Left colon (tissue), 2 donors: ENCODE measurements at regions not wholly inside any gene's neighbourhood (a gene's known extent, or its start where the extent isn't known, plus 50 kb on each side); places are given as distances from the start of the nearest gene placed in this dataset.
"Not testable (repeated sequence)": the region's sequence is repeated elsewhere in the genome, so short reads cannot be mapped to it uniquely, and the experiment has no call there.

Experiments used
- ATAC-seq: fragments of 200-7000 bp; cut with Tn5 transposase; one replicate; pipeline ENCODE4 v1.9.1; 2020; ENCODE audit warnings: mild to moderate bottlenecking, moderate library complexity
- DNase-seq, 2 donors: peaks; one replicate each; pipeline ENCODE4 v3.0.0-alpha.2; 2020
- intact Hi-C, 2 donors: fragments of 100-400 bp; cut with DNase I in 1 of 2; cut with micrococcal nuclease in 1 of 2; formaldehyde crosslinking; loops; one replicate each; pipeline versions ENCODE4 v1.11.2 to v1.14.0; 2022; cut with DNase I, micrococcal nuclease
- donor health status: DM: no; HTN: no; CAD: no.
- donor health status: DM: yes; HTN: yes; CAD: no.

- intact Hi-C loops, result no loop called here
- DNase-seq, result no peak
- no peak for ATAC-seq
Observed at GRCh38 chr5:29261213-29261612, 1932.3 kb upstream of the CDH6 start.

GRCh38 chr5:29252390-29252789, 1941.1 kb upstream of the CDH6 start:
- no peak for DNase-seq
- ATAC-seq, result no peak
- intact Hi-C loops, result no loop called here

GRCh38 chr5:29247346-29248028, 1946.0 kb upstream of the CDH6 start:
- ATAC-seq (no peak), DNase-seq (no peak)
- intact Hi-C loops, result no loop called here

DNA sequence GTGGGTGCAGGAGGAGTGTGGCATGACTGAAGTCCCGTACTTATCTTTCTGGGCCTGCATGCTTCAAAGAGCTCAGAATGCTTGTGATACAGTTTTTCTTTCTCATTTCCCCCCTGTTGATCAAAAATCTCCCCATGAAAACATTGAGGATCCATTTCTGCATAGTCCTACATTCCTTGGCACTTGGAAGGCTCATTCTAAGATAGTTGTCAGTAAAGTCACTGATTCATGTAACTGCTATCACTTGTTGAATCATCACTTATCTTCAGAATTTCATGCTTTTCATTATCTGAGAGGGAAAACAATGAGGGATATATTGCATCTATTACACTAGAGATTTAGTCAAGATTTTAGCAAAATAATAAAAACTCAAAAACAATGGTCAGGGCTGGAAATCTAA, 1953.1 kb upstream of the CDH6 start:
- DNase-seq (no peak), ATAC-seq (no peak)
- intact Hi-C loops, result no loop called here

DNA sequence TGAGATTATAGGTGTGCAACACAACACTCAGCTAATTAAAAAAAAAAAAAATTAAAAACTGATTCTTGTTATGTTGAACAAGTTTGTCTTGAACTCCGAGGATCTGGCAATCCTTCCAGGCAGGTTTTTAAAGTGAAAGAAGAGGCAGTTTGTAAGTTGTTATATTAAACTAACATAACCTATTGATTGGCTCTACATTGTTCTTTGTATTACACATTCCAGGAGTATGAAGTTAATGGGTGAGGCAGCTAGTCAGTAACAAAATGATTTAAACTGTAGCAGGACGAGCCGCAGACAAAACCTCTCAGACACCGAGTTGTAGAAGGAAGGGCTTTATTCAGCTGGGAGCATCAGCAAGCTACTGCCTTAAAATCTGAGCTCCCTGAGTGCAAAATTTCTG, 1953.9 kb upstream of the CDH6 start:
- intact Hi-C loops, result no loop called here
- ATAC-seq (no peak), DNase-seq (no peak)

GRCh38 chr5:29238115-29238514, 1955.4 kb upstream of the CDH6 start:
- no peak for ATAC-seq
- intact Hi-C loops, result no loop called here

DNA sequence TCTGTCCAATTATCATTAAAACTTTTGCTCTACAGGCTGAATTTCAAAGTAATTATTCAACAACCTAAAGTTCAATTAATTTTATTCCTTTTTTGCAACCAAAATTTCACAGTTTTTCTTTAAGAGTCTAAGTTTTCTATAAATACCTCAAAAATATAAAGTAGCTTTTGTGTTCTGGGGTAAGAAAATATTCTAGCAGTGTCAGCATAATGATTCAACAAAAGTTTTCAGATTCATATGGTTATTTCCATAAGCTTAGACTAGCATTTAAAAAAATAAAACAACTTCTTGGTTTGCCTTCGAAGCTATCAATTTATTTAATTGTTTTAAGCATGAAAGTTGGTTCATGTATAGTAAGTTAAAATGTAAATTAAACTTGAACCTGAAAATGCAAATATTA, 1962.3 kb upstream of the CDH6 start:
- intact Hi-C loops, result no loop called here
- ATAC-seq, result no peak

More at GRCh38 chr5:29238115-29238514, 1955.4 kb upstream of the CDH6 start:
- DNase-seq, result no peak

DNA sequence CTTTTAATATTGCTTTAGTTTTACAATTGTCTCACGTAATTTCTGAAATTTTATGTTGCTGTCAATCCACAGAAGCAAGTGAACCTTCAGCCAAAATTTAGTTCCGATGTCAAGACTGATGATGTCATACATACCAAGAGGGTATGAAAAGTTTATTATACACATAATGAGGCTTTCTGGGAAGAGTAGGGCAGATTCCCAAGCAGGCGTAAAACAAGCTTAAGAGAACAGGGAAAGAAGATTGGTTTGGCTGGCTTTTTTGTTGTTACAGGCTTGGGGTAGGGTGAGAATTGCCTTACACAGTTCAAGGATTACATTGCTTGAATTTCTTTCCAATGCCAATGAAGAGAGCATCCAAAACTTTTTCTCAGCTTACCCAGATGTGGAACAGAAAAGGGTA, 1962.9 kb upstream of the CDH6 start:
- ATAC-seq, result no peak
- intact Hi-C loops, result no loop called here

More for the DNA sequence above, 1962.3 kb upstream of the CDH6 start:
- no peak for DNase-seq

GRCh38 chr5:29229461-29229860, 1964.0 kb upstream of the CDH6 start:
- ATAC-seq, result no peak
- intact Hi-C loops, result no loop called here
- DNase-seq, result no peak

More for the DNA sequence above, 1962.9 kb upstream of the CDH6 start:
- DNase-seq, result no peak

- DNase-seq, result no peak
- ATAC-seq, result no peak
- intact Hi-C loops, result no loop called here
Observed at GRCh38 chr5:29218138-29218537, 1975.3 kb upstream of the CDH6 start.

GRCh38 chr5:29214839-29215238, 1978.6 kb upstream of the CDH6 start:
- ATAC-seq (no peak), DNase-seq (no peak)
- intact Hi-C loops, result no loop called here

DNA sequence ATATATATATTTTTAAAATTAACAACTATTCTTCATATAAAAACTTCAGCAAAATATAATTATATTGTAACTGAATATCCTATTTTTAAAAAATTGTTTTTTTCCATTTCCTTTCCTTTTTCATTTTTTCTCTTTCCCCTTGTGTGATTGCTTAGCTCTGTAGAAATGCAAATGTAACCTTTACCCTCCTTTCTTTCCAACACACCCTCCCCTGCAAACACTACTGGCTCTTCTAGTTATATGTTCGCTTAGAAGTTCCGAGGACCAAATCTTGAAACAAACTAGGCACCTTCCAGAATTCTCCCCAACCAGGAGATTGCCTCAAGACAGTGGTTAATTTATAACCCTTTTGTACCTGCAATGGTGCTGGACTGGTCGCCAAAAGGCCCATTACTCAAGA, 1980.0 kb upstream of the CDH6 start:
- DNase-seq (no peak), ATAC-seq (no peak)
- intact Hi-C loops, result no loop called here

DNA sequence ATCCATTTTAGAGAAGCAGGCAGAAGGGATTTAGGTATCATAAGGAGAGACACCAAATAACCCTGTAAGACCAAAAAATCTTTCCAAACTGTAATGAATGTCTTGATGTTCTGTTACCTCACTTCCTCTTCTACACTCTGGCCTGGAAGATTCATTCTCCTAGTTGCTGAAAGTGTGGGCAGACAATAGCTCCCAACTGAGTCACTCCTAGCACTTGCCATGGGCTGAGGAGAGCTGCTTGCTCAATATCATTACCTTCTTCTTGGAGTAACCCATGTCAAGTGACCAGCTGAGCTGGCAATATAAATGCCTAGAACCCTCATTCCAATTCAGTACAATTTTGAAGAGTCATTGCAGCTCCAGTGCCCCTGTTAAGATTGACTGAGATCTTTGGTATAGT, 1985.5 kb upstream of the CDH6 start:
- no peak for ATAC-seq
- no peak for DNase-seq
- intact Hi-C loops, result no loop called here

- DNase-seq (no peak), ATAC-seq (no peak)
- intact Hi-C loops, result no loop called here
Observed at GRCh38 chr5:29203049-29203448, 1990.4 kb upstream of the CDH6 start.

DNA sequence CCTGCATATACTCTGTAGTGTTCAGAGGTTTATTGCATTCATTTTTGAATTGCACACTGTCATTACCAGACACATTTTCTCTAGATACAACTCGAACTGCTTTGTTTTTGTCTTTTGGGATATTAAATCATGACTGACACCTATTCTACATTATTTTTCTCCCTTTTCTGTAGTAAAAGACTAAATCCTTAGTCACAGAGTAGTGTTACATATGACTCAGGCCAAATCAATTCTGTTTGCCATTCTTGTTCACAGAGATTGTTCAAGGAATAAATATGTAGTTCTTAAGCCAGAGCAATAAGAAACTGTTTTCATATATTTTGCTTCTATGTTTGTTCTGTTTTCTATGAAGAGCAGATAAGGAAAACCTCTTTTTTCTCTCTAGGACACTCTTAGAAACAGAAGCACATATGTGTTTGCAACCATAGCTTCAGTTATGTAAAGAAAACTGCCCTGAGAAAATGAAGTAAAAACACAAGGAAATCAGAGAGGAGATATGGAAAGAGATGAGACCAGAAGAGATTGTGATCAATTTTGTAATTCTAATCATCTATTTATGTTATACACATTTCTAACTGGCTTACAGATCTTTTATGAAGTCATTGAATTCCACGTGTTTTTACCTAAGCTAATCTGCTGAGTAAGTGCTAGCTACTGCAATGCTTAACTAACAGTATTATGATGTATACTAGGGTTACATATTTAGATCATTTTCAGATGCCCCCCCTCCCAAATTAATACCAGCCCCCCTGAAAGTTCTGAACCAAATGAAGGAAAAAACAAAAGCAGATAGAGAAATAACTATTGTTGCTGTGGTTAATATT, 1995.6 kb upstream of the CDH6 start:
- no peak for DNase-seq
- ATAC-seq, result no peak
- intact Hi-C loops, result no loop called here

GRCh38 chr5:29193972-29194371, 1999.5 kb upstream of the CDH6 start:
- DNase-seq (no peak), ATAC-seq (no peak)
- intact Hi-C loops, result no loop called here

- DNase-seq, intact Hi-C loops, ATAC-seq: not testable (repeated sequence)
Observed at GRCh38 chr5:29191269-29192048, 2002.0 kb upstream of the CDH6 start.

DNA sequence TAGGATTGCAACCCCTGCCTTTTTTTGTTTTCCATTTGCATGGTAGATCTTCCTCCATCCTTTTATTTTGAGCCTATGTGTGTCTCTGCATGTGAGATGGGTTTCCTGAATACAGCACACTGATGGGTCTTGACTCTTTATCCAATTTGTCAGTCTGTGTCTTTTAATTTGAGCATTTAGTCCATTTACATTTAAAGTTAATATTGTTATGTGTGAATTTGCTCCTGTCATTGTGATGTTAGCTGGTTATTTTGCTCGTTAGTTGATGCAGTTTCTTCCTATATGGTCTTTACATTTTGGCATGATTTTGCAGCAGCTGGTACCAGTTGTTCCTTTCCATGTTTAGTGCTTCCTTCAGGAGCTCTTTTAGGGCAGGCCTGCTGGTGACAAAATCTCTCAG, 2003.1 kb upstream of the CDH6 start:
- intact Hi-C loops, ATAC-seq, DNase-seq: not testable (repeated sequence)

- DNase-seq, intact Hi-C loops, ATAC-seq: not testable (repeated sequence)
Observed at GRCh38 chr5:29186380-29186779, 2007.1 kb upstream of the CDH6 start.

DNA sequence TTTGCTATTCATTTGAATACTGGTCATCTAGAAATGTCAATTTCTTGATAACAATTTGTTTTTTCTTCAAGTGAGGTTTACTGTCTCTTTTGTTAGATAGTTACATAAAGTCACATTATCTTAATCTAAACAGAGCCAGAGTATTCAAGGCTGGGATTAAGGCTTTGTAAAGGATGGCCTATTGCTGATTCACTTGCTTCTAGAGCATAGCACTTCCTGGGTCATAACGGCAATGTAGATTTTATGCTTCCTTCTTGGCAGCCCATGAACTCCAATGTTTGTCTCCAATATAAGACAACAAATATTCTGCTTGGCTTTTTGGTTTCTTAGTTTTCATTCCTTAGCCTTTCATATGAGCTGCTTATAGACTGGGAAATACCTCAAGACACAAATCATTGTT, 2007.9 kb upstream of the CDH6 start:
- ATAC-seq (no peak), DNase-seq (no peak)
- intact Hi-C loops, result no loop called here
